ENCODE measurements at regions not wholly inside any gene's neighbourhood (a gene's known extent, or its start where the extent isn't known, plus 50 kb on each side); places are given as distances from the start of the nearest gene placed in this dataset.
A peak's percentile ranks its signal among the peaks of the same experiment; 100 is the strongest.

- no peak for TF ChIP-seq CTCF (IDR thresholded peaks at IDR 0.05)
- H3K27ac Mint-ChIP-seq, result peak overlapping the region in 1 of 7 donors; percentile 44
- Histone ChIP-seq H3K27ac (ENCODE audit: low read depth in 1 of 2, low read length in 2 of 2) (no peak overlapping the region), H3K36me3 (replicated peaks in 1 of 2; ENCODE audit: control insufficient read depth in 1 of 2, insufficient read depth in 2 of 2, low read length in 2 of 2) (no peaks in the 10 kb centered on the region), H4K20me1 (ENCODE audit: insufficient read depth, low read length) (no peaks in the 10 kb centered on the region), H3K4me1 (ENCODE audit: control insufficient read depth in 1 of 2, insufficient read depth in 2 of 2, low read length in 2 of 2) (no peaks in the 10 kb centered on the region), H3K4me2 (replicated peaks; ENCODE audit: extremely low read depth, low read length, poor library complexity, severe bottlenecking) (no peak overlapping the region), H3K9ac (ENCODE audit: insufficient read depth, low read length, poor library complexity, severe bottlenecking) (no peak overlapping the region), H3K27me3 (ENCODE audit: control insufficient read depth in 2 of 2, insufficient read depth in 2 of 2, low read length in 2 of 2) (no peaks in the 10 kb centered on the region), H3K79me2 (ENCODE audit: insufficient read depth, low read length) (no peaks in the 10 kb centered on the region), H2AFZ (ENCODE audit: insufficient read depth, low read depth, low read length, poor library complexity, severe bottlenecking) (no peak overlapping the region), H3K9me3 (replicated peaks in 1 of 2; ENCODE audit: control insufficient read depth in 1 of 2, insufficient read depth in 1 of 2, low read length in 2 of 2) (peaks cover 0 to 3% of the 10 kb centered on the region in 2 donors), H3K4me3 (replicated peaks in 1 of 3; ENCODE audit: low read depth in 2 of 3, low read length in 3 of 3) (no peak overlapping the region)
- H3K4me3 Mint-ChIP-seq, result no peak overlapping the region
- intact Hi-C loops (cut with micrococcal nuclease), result no loop called here
- peaks cover 0 to 3% (median 2%) of the 10 kb centered on the region in 7 donors for H3K9me3 Mint-ChIP-seq
- peaks cover 0 to 5% (median 0%) of the 10 kb centered on the region in 3 donors for H3K27me3 Mint-ChIP-seq (ENCODE audit: low read depth in 3 of 3)
- no peaks in the 10 kb centered on the region for H3K36me3 Mint-ChIP-seq
- 93% methylated on average over 2 of the region's 2 CpGs for WGBS (ENCODE audit: insufficient coverage)
- H3K4me1 Mint-ChIP-seq, result no peaks in the 10 kb centered on the region
- no peak for DNase-seq
These were observed 84.5 kb upstream of the ITGB1 start for GRCh38 chr10:33042565-33042964.

GRCh38 chr10:33041783-33042437, 83.9 kb upstream of the ITGB1 start:
- Histone ChIP-seq H3K4me2 (replicated peaks; ENCODE audit: extremely low read depth, low read length, poor library complexity, severe bottlenecking) (no peak overlapping the region), H3K9ac (ENCODE audit: insufficient read depth, low read length, poor library complexity, severe bottlenecking) (no peak overlapping the region), H3K79me2 (ENCODE audit: insufficient read depth, low read length) (no peaks in the 10 kb centered on the region), H4K20me1 (ENCODE audit: insufficient read depth, low read length) (no peaks in the 10 kb centered on the region), H3K4me1 (ENCODE audit: control insufficient read depth in 1 of 2, insufficient read depth in 2 of 2, low read length in 2 of 2) (no peaks in the 10 kb centered on the region), H3K27ac (ENCODE audit: low read depth in 1 of 2, low read length in 2 of 2) (no peak overlapping the region), H3K27me3 (ENCODE audit: control insufficient read depth in 2 of 2, insufficient read depth in 2 of 2, low read length in 2 of 2) (no peaks in the 10 kb centered on the region), H3K9me3 (replicated peaks in 1 of 2; ENCODE audit: control insufficient read depth in 1 of 2, insufficient read depth in 1 of 2, low read length in 2 of 2) (peaks cover 4 to 10% of the 10 kb centered on the region in 2 donors), H2AFZ (ENCODE audit: insufficient read depth, low read depth, low read length, poor library complexity, severe bottlenecking) (no peak overlapping the region), H3K4me3 (replicated peaks in 1 of 3; ENCODE audit: low read depth in 2 of 3, low read length in 3 of 3) (no peak overlapping the region), H3K36me3 (replicated peaks in 1 of 2; ENCODE audit: control insufficient read depth in 1 of 2, insufficient read depth in 2 of 2, low read length in 2 of 2) (no peaks in the 10 kb centered on the region)
- H3K9me3 Mint-ChIP-seq, result peaks cover 0 to 7% (median 3%) of the 10 kb centered on the region in 7 donors
- H3K27me3 Mint-ChIP-seq (ENCODE audit: low read depth in 3 of 3), result peaks cover 0 to 5% (median 1%) of the 10 kb centered on the region in 3 donors
- WGBS (ENCODE audit: insufficient coverage), result 14% methylated on average over 1 of the region's 3 CpGs
- no peak for TF ChIP-seq CTCF (IDR thresholded peaks at IDR 0.05)
- H3K36me3 Mint-ChIP-seq, result no peaks in the 10 kb centered on the region
- intact Hi-C loops (cut with micrococcal nuclease), result no loop called here
- no peaks in the 10 kb centered on the region for H3K4me1 Mint-ChIP-seq
- DNase-seq, result no peak
- no peak overlapping the region for H3K27ac Mint-ChIP-seq
- no peak overlapping the region for H3K4me3 Mint-ChIP-seq

Data from CD14-positive monocyte (primary cell).